Vagina (tissue), 2 donors: ENCODE measurements at regions not wholly inside any gene's neighbourhood (a gene's known extent, or its start where the extent isn't known, plus 50 kb on each side); places are given as distances from the start of the nearest gene placed in this dataset.

Source experiments
- CTCF ChIP-seq, 3 experiments: fragments of 450-650 bp in 2 of 3; fragments of 200-600 bp in 1 of 3; sonication (generic) in 1 of 3; IDR thresholded peaks; one replicate each; pipeline ENCODE4 v1.5.1; 2017 to 2019; ENCODE audit warnings: antibody characterized with exemption in 3 of 3, mild to moderate bottlenecking in 2 of 3, moderate library complexity in 2 of 3
- POLR2A ChIP-seq, 2 donors: fragments of 450-650 bp; IDR thresholded peaks; one replicate each; pipeline ENCODE4 v1.6.1; 2017; ENCODE audit warnings: antibody characterized with exemption in 2 of 2, mild to moderate bottlenecking in 2 of 2, moderate library complexity in 2 of 2
- POLR2AphosphoS5 ChIP-seq, 2 donors: sonication (generic); formaldehyde crosslinking; IDR thresholded peaks; one replicate each; pipeline ENCODE4 v1.9.0; 2017; ENCODE audit warnings: antibody characterized with exemption in 2 of 2, mild to moderate bottlenecking in 2 of 2, low read depth in 1 of 2; ENCODE audit not compliant: insufficient read depth in 1 of 2

GRCh38 chr2:106977717-106978116, 91.8 kb upstream of the ST6GAL2 start:
- TF ChIP-seq CTCF (IDR thresholded peaks at IDR 0.05) (no peak), POLR2AphosphoS5 (IDR thresholded peaks at IDR 0.05; ENCODE audit: insufficient read depth in 1 of 2, low read depth in 1 of 2) (no peak), POLR2A (IDR thresholded peaks at IDR 0.05) (no peak)
